HFF-Myc (cell line): ENCODE measurements at regions not wholly inside any gene's neighbourhood (a gene's known extent, or its start where the extent isn't known, plus 50 kb on each side); places are given as distances from the start of the nearest gene placed in this dataset.

Experiments used
- DNase-seq: peaks from one replicate; pipeline ENCODE4 v3.0.0-alpha.2; 2011; ENCODE audit warnings: low read depth; ENCODE audit errors: extremely low read depth
- H3K4me3 ChIP-seq: replicated peaks from 2 replicates; pipeline ENCODE4 v1.5.1; 2011; ENCODE audit warnings: low read depth, mild to moderate bottlenecking, control low read depth, low read length
- CTCF ChIP-seq: IDR thresholded peaks from 2 replicates; pipeline ENCODE4 v1.5.1; 2012; ENCODE audit warnings: mild to moderate bottlenecking, low read depth, low read length, control low read depth; ENCODE audit errors: missing control alignments

DNA sequence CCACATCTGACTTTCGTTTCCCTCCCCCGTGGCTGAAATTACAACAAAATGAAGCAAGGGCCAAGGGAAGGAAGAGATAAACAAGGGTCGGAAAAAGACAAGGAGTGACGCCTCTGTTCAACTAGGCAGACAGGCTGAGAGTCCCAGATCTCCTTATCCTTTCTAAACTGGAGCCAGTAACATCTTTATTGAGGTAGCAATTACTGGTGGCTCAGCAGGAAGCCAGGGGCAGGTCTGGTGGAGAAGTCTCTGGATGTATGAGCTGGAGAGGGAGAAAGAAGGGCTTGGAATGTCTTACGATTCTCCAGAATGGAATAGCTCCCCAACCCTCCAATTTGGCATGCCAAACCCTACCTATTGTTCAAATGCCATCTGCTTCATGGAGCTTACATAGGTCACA, 190.8 kb upstream of the BRINP1 start:
- TF ChIP-seq CTCF, result no peak
- DNase-seq, result no peak
- H3K4me3 ChIP-seq, result no peak overlapping the region

DNA sequence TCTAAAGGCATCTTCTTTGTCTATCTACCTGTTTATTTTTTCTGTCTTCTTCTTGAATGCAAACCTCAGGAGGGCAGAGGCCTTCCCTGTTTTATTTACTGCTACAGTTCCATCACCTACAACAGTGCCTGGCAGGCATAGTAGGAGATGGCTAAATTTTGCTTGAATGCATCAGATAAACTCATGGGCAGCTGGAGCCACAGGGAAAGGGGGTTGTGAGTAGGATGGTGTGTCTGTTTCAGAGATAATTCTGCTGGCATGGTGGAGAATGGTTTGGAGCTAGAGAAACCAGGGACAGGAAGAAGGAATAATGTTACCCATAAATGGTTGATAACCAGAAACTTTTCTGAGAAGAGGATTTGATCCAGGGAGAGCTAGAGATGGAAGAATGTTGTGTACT, 189.8 kb upstream of the BRINP1 start:
- no peak for TF ChIP-seq CTCF
- DNase-seq, result no peak
- H3K4me3 ChIP-seq, result no peak overlapping the region

- H3K4me3 ChIP-seq, result peak overlapping the region; percentile 9; the same call in 1 of the 2 replicates
These were observed 187.1 kb upstream of the BRINP1 start for GRCh38 chr9:119556129-119556875.

DNA sequence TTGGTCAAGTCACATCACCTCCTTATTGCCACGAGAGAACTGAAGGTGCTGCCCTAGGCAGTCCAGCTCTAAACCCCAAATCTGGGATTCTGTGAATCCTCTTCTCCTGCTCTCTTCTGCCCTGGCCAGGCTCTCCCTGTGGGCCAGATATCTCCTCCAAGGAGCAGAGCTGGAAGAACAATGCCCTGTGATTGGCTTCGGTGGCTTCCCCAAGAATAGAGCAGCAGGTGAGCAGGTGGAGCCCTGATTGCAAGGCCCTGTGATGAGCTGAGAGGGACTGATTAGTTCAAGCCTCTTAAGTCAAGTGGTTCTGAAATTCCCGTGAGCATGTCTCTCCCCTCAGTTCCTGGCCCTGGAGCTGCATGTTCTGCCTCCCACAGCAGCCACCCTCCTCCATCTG, 175.3 kb upstream of the BRINP1 start:
- DNase-seq, result no peak
- no peak overlapping the region for H3K4me3 ChIP-seq
- TF ChIP-seq CTCF, result no peak

More at GRCh38 chr9:119556129-119556875, 187.1 kb upstream of the BRINP1 start:
- peak; percentile 20 for DNase-seq
- peak; percentile 94 for TF ChIP-seq CTCF

- no peak overlapping the region for H3K4me3 ChIP-seq
- no peak for DNase-seq
- TF ChIP-seq CTCF, result no peak
These were observed 167.9 kb upstream of the BRINP1 start for GRCh38 chr9:119537138-119537537.

DNA sequence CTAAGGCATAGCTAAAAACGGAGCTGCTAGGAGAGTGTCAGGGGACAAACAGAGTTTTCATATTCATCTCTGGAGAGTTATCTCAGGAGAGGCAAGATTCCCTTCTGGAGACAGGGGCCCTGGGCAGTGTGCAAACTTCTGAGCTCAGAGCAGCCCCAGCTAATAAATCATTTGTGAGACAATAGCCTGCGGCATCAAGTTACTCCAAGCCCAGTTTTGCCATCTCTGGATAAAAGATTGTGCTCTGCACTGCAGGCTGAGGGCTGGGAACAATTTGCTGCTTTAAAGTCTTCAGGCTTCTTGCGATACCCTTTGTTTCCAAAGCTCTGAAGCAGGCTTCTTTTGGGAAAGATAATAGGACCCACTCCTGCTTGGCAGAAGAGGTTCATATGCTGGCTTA, 164.3 kb upstream of the BRINP1 start:
- DNase-seq, result no peak
- H3K4me3 ChIP-seq, result no peak overlapping the region
- no peak for TF ChIP-seq CTCF

- no peak for DNase-seq
- no peak for TF ChIP-seq CTCF
- no peak overlapping the region for H3K4me3 ChIP-seq
These were observed 157.5 kb upstream of the BRINP1 start for GRCh38 chr9:119526698-119527097.
